ENCODE measurements at regions not wholly inside any gene's neighbourhood (a gene's known extent, or its start where the extent isn't known, plus 50 kb on each side); places are given as distances from the start of the nearest gene placed in this dataset.

DNA sequence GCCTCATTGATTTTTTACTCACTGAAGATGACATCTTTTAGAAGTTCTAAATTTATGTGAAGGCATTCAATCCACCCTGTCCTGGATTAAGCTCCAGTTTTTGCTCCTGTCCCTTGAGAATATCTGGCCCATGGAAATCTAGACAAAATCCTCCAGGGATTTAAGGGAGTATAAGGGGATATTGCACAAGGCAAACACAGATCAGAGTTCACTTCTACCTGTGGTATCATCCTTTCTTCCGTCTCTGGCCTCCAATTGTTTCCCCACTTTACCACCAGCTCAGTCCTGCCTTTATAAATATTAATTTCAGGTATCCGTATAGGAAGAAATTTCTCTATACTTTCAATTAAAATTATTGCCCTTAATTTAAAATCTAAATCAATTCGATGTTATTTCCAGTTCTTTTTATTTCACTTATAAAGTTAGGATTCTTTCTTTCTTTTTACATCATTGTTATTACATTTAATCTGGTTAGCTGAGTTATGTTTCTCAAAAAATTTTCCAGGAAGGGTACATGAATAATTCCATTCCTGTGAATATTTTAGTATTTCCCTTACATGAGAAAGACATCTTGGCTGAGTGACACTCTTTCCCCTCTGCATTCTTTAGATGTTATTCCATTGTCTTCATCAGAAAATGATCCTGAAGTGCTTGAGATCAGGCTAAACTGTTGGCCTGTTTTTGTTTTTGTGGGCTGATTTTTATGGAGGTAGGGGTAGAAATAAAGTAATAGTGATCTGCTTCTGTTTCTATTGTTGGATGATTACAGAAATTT is 194.3 kb upstream of the MAP3K1 start:
- no peak for DNase-seq (ENCODE audit: low read depth)

DNA sequence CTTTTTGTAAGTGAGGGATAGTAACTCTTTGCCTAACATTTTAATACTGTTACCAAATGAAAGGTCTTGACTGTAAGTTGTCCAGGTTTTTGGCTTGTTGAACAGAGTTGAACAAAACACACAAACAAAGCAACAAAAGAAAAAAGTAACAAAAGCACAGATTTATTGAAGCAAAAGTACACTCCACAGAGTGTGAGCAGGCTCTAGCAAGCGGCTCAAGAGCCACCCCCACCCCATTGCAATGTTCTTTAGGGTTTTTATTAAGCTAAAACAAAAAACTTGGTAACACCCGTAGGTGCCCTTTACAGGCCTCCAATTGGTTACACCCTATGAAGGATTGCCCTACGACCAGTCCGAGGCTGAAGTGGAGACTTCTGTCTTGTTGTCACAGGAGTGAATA is 197.4 kb upstream of the MAP3K1 start:
- DNase-seq (ENCODE audit: low read depth) = no peak

DNA sequence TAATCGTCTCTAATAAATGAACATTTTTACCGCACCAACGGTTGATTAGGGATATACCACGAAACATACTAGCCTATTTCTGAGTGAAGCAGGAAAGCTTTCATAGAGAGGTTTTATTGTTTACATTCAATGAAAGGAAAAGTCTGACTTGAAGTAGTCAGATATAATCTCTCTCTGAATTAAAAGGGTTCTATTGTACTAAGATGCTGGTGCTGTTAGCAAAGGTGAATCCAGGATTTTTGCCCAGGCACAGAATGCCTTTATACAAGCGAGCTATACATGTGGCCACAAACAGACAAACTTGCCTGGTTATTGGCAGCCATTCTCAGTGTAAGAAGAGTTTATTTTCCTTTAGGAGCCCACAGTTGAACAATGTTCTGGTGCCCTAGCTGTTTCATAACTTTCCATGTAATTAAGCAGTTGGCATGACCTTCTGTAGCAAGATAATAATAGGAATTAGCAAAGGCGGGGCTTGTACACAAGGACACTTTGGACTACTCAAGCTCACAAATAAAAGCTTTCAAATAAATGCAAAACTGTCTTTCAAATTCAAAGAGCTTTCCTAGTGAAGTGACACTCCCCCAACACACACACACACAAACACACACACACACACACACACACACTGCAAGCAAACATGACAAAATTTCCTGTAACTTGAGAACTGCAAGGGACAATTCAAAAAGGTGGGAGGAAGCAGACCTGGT is 198.7 kb upstream of the MAP3K1 start:
- no peak for DNase-seq (ENCODE audit: low read depth)

DNA sequence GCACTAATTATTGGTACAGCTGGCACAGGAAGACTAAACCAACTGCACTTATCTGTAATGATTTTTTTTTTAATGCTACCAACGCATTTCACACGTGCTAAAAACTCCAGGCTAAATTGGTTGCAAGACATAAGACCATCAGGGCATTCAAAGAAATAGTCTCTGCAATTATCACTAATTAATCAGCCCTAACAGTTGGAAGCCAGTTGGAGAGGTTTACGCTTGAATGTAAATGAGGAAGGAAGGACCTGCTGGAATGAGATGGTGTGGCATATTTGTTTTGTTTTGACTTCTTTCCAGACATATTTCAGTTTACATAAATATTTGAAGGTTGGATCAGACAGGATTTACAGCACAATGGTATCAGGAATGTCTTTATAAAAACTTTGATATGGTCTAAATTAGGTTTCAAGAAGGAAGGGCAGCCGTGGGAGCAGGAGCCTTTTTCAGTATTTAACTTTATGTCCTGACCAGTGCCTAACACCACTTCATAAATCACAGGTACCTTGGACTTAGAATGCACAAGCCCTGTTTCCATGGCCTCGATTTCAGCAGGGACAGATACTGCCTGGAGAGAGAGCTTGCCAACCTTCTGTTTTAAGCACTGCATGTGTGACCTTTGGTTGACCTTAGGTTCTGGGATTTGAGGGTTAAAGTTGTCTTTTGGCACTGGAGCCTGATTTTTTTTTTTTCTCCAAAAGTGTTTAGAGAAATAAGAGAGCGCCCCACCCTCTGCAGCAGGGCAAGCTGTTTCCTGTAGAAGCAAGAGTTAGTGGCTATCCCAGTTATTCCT is 199.8 kb upstream of the MAP3K1 start:
- DNase-seq (ENCODE audit: low read depth) = no peak

DNA sequence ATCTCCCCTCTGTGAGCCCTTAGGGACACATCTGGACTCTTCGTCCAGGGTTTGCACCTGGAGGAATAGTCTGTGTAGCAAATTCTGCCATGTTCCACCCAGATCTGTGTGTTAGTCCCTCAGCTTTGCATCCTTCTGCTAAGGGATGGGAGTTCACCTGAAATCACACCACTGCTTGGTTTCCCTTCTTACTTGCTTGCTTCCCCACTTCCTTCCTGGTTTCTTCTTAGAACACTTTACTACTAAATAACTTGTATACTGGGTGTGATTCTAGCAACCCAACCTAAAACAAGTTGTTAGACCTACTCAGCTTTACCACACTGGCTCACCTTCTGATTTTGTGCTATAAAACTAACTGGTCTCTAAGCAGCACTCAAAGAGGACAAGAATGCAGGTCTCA is 202.6 kb upstream of the MAP3K1 start:
- DNase-seq (ENCODE audit: low read depth) = no peak

DNA sequence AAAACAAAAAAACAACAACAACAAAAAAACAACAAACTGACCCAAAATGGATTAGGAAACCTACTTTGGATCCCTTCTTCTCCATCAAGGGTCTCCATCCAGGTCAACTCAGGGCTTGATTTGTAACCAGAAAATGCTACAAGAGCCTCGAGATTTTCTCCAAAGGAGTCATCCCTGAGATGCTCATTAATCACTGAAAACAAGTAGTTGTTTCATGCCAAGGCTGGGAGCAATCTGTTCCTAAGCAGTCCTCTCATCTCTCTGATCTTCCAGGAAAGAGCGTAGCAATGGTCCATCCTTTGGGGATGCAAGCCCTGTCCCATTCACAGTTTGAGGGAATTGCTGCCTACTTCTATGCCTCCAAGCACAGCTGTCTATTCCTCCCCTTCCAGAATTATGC is 203.0 kb upstream of the MAP3K1 start:
- DNase-seq (ENCODE audit: low read depth) = no peak

DNA sequence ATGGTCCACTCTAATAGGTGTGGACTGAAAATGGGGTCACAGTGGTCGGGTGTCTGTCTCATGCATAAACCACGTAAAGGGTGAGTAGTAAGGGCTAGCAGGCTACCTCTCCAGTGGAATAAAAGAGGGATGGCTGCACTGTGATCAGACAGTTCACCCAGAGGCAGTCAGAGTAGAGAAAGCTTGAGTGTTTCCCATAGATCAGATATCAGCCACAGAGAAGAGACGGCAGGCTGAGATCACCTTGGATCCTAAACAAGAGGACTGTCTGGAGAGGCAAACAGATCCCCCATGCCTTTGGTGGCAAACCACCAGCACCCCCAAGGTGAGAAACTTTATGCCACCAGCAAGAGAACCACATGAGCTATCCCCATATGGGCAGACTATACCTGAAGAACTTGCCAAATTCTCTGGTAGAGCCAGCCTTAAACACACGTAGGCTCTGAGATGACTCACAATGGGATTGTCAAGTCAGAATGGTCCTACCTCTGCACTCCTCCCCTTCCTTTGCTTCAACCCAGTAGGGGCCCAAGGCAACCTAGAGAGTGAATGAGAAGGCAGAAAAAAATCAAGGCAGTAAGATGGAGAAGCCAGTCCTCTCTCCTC is 205.2 kb upstream of the MAP3K1 start:
- no peak for DNase-seq (ENCODE audit: low read depth)

DNA sequence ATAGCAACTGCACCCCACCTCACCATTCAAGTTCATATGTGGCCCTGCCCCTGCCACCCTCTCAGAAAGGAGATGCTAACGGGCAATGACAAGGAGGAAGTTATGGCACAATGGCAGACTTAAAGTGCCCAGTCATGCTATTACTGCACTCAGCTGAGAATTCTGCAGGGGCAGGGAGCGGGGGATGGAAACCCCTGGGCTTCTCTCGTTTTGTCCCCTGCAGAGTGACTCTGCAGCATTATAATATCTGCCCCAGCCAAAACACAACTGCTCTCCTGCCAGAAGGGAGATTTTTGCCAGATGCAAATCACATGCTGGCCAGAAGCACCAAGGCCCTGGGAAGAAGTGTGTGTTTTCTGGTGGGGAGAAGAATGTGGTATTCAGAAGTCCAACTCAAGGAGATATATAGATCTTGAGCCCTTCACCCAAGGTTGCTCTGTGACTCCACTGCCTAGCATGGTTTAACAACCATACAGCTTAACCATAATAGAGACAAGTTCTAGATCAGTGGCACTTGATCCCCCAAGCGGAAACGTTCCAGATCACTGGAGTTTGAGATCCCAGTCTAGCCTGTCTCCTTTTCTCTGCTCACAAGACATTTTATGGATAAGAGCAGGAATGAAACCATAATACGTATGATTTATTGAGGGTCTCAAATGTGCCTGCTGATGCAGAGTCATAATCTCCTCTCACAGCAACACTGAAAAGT is 207.0 kb upstream of the MAP3K1 start:
- no peak for DNase-seq (ENCODE audit: low read depth)

DNA sequence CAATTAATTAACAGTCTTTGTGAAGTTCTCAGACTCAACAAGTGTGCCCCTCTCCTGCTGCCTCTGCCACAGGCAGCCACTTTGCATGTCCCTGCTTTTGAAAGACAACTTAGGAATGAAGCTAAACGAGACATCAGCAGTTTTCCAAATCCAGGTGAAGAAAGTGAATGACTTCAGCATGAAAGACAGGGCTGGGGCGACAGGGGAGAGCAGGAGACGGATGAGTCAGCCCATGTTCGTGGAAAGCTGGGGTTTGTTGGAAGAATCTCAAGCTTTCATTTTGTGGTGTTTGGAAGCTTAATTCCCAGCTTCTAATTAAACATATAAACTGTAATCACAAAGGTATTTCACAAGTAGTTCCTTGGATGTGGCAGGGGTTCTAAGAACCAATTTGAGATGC is 207.8 kb upstream of the MAP3K1 start:
- DNase-seq (ENCODE audit: low read depth) = no peak

DNA sequence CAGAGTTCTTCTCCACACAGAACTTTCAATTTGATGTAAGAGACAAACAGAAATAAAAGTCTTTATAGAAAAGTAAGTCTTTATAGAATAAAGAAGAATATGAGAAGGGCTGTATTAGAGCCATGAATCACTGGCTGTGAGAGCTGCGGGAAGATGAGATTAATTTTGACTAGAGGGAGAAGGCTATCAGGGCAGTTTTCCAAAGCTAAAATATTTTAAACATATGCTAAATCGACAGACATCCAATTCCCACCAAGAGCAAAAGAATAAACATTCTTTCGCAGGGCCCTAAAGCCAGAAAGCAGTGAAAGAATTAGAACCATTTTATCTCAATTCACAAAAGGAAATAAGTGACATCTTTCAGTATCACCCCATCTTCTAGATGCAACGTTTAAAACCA is 208.3 kb upstream of the MAP3K1 start:
- no peak for DNase-seq (ENCODE audit: low read depth)

DNA sequence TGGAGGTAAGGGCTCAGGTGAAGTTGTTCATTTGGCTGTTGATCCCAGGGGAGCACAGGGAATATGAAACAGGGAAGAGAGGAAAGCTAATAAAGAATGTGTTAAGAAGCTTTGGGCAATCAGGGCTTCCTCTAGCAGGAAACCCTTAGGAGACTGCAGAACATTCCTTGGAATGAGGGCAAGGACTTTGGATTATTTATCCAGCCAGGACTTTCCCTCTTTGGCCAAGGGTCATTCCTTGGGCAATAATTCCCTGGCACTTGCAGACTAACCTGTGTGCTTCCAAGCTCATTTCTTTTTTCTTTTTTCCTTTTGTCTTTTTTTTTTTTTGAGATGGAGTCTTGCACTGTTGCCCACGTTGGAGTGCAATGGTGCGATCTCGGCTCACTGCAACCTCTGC is 209.2 kb upstream of the MAP3K1 start:
- no peak for DNase-seq (ENCODE audit: low read depth)

DNA sequence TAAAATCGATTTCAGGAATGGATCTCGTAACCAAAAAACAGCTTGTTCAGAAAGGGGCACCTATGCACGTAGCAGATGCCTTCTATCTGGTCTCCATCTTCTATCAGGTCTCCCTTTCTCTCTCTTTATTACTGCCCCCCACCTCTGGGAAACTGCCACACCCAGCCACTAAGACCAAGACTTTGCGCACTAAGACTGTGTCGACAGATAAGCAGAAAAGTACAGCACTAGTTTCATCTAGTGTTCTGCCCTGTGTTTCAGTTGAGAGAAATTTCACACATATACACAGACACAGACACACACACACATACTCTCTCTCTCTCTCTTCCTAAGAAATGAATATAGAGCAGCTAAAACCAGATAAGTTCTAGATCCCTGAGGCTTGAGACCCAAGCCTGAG is 210.1 kb upstream of the MAP3K1 start:
- DNase-seq (ENCODE audit: low read depth) = no peak

DNA sequence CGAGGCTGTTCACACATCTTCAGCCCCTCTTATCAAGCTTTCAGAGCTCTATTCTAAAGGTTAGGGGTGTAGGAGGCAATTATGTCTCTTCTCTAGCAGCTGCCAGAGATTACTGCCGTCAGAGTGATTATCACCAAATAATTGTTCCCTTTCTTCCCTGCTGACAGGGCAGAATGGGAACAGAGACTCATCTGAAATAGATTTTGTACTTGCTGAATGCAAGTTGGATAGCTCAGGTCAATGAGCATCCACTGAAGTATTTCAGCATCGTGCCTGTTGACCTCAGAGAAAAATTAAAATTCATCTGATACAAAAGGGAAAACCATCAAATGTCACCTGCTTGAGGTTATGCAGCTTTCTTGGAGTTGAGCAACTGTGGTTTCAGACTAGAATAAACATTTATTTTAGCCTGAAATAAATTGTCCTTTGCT is 213.7 kb upstream of the MAP3K1 start:
- no peak for DNase-seq (ENCODE audit: low read depth)

DNA sequence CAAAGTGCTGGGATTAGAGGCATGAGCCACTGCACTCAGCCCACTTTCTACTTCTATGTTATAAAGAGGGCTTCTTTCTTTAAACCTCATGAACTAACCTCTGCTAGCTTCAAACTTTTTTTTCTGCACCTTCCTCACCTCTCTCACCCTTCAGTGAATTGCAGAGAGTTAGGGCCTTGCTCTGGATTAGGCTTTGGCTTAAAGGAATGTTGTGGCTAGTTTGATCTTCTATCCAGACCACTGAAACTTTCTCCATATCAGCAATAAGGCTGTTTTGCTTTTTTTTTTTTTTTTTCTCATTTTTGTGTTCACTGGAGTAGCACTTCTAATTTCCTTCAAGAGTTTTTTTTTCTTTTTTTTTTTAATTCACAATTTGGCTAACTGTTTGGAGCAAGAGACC is 216.4 kb upstream of the MAP3K1 start:
- DNase-seq (ENCODE audit: low read depth) = no peak

DNA sequence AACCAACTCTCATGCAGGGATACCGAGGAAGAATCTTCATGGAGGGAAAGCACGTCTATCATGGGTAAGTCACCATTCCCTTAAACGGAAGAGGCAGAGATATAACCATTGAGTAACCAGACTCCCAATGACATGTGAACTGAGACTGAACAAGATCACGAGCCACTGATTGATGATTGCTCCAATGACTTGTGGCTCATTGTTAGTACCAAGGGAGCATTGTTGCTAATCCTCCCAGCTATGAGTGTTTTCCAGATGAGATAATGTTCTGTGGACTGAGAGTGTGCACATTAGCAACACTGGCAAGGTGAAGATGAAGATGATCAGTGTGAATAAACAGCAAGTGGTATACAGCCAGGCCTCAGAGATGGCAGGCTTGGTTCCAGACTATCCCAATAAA is 219.2 kb upstream of the MAP3K1 start:
- DNase-seq (ENCODE audit: low read depth) = no peak

DNA sequence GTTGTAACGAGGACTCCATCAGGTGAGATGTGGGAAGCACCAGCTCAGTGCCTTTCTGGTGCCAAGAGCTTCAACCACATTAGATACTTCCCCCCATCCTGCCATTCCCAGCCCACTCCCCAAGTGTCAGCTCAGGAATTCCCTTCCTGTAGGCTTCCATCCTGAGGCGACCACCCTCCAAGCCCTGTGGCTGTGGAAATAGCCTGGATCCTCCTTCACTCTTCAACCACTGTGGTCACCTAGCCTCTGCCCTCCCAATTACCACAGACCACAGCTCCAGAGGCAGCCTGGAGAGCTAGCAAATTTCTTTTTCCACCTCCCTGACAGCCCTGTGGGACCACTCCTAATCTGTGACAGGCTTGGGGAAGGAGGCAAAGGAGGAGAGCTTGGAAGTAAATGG is 219.8 kb upstream of the MAP3K1 start:
- DNase-seq (ENCODE audit: low read depth) = no peak

DNA sequence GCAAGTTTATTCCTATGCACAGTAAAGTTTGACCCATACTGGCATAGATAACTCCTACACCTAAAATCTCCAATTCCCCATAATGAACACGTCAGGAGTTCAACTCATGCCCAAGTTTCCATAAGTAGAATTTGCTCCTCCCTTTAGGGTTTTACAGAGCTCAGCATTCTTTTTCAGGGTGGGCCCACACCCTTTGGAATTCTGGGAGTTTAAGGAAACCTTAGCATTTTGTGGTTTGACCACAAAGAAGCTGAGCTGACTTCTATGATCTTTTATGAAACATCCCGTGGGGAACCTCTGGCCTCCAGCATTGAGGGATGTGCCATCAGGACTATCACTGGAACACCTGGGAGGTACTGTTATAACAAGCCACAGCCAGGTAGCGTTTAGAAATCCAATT is 220.6 kb upstream of the MAP3K1 start:
- no peak for DNase-seq (ENCODE audit: low read depth)

DNA sequence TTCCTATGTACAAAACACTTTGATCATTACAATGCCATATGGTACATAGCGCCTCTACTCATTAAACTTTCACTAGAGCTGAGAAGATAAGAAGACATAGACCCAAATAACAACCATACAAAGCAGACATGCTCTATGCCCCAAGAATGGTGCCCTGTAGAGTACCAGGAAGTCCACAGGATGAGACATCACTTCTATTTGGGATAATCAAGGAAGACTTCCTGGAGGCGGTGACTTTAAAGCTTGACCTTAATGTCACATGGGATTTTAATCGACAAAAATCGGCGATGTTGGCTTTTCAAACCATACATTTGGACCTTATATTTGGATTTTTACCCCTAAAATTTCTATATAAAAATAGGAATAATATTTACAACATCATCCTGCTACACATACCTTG is 224.3 kb upstream of the MAP3K1 start:
- DNase-seq (ENCODE audit: low read depth) = no peak

DNA sequence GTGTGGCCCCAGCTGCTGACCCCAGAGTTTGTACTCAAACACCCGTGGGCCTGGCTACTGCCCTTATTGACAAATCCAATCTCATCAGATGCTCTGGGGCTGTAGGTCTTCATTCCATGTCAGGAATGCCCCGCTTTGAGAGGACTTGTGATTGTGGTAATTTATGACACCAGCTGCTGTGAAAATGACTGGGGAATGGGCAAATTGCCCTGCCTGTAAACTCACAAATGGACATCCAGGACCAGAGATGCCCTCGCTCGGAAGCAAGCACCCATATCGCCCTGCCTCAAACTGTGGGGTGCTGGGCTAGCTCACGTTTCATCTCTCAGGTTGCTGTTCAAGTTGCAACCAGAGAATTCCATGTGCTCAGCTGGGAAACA is 225.9 kb upstream of the MAP3K1 start:
- DNase-seq (ENCODE audit: low read depth) = no peak

DNA sequence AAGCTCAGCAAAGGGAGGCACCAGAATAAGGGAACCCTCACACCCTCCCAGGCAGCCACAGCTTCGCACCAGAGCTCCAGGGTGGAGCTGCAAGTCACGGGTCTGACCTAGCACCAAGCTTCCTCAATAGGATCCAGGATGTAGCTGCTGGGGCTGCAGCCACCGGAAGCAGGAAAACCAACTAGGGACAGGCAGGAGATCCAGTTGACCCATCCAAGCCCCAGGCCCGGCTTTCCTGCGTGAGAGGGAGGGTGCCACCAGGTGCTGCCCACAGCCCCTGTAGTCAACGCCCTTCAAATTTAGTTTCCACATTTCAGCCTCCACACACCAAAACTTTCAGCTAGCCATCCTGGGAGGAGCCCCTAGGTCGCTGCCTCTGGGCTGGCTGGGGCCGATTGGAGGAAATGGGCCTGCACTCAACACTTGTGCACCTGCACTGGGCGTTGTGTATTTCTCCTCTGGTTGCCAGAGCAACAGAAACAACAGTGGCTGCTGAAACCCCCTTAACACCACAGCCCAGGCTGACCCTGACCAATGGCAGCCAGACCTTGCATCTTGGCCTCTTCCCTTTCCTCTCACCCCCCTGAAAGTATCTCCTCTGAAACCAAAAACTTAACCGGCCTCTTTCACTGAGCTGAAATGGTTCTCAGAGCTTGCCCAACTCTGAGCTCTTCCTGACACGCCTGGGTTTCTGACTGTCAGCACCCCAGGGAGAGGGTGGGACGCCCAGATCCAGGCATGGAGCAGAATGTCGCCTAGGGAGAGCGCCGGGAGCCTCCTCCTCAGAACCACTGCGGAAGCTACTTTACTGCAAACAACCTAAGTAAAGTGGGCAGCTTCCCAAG is 226.5 kb upstream of the MAP3K1 start:
- no peak for DNase-seq (ENCODE audit: low read depth)

DNA sequence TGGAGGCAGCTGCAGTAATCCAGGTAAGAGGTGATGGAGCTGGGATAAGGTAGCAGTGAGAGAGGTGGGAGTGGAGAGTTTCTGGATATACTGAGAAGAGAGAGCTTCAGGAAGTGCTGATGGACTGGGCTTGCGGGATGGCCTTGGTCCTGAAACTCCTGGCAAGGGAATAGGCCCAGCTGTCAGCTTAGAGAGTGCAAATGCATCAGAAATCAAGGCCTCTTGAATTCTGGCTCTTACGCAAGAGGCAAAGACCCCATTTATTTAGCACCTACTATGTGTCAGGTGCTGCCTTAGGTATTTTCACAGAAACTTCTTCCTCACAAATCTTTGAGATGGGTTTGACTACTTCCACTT is 227.2 kb upstream of the MAP3K1 start:
- no peak for DNase-seq (ENCODE audit: low read depth)

All from CMK (cell line).